GM18519 (cell line): ENCODE measurements at regions not wholly inside any gene's neighbourhood (a gene's known extent, or its start where the extent isn't known, plus 50 kb on each side); places are given as distances from the start of the nearest gene placed in this dataset.

Source experiments
- ATAC-seq: cut with Tn5 transposase; IDR thresholded peaks from one replicate; pipeline ENCODE4 v1.9.1; 2021; ENCODE audit warnings: mild to moderate bottlenecking, moderate library complexity; ENCODE audit not compliant: unreplicated experiment, low FRiP score

DNA sequence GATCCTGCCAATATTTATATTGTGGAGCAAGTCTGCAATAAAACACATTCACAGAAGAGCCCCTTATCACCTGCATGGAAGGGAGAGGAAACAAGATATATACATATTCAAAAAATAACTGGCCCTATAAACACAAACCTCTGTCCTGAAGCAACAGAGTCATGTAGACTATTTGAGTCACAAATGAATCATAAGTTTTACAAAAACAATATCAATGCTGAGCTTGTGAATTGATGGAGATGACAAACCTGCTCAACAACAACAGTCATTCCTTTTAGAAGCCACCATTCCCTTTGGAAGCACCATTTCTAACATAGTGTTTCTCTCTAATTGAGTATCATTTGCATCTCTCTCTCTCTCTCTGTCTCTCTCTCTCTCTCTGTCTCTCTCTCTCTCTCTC, 313.9 kb downstream of the MID1IP1 start:
- ATAC-seq, result no peak

DNA sequence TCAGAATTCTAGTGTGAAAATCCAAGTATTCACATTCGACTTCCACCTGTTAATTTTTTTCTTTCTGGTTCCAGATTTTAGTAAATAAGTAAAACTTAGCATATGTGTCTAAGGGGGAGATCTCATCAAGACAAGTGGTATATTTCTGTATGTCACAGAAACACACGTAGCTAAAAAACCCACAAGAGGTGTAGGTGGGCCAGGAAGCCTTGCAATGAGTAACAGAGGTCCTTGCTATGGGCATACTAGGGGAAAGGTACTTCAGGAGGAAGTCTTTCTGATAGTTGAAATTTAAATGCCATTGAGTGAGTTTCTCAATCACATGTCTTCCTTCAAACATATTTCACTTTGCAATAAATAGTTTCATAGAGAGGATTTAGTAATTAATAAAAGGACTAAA, 315.8 kb downstream of the MID1IP1 start:
- no peak for ATAC-seq

GRCh38 chrX:39121903-39122302, 320.6 kb downstream of the MID1IP1 start:
- no peak for ATAC-seq

GRCh38 chrX:39125834-39126233, 324.6 kb downstream of the MID1IP1 start:
- ATAC-seq, result no peak

GRCh38 chrX:39133971-39134370, 332.7 kb downstream of the MID1IP1 start:
- peak; percentile 76 for ATAC-seq

DNA sequence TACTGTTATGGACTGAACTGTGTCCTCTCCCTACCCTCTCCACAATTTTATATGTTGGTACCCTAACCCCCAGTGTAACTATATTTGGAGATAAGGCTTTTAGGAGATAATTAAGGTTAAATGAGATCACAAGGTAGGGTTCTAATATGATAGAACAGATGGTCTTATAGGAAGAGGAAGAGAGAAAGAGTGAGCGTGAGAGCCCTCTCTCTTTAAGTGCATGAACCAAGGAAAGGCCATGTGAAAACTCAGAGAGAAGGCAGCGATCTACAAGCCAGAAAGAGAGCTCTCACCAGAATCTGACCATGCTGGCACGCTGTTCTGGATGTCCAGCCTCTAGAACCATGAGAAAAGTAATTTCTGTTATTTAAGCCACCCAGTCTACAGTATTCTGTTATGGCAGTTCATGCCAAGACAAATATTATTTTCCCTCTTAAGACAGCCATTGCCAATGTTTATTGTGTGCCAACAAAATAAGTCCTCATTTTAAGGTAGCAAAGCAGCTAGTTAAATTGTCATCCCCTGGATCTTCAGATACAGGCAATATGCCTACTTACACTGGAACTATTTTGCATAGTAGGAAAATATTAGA, 336.2 kb downstream of the MID1IP1 start:
- no peak for ATAC-seq

- ATAC-seq, result no peak
Measured at GRCh38 chrX:39140581-39140980, 339.3 kb downstream of the MID1IP1 start.

- peak; percentile 57 for ATAC-seq
Measured at GRCh38 chrX:39144323-39144722, 343.1 kb downstream of the MID1IP1 start.

GRCh38 chrX:39144956-39145355, 343.7 kb downstream of the MID1IP1 start:
- ATAC-seq, result no peak

DNA sequence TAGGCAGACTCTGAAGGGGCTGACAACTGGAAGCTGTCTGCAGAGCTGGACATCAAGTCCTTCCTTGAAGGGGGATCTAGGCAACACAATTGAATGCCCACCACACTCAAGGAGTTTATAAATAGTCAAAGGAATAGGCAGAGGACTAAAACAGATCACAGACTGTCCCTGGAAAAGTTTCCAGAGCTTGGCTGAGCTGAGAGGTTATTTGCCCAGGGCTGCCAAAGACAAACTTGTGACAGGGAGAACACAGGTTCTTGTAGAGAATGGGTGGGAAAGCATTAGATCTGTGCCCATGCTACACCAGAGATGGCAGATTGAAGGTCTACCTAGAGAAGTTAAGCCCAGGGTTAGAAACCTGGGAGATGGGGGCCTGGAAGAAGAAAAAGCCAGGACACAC, 344.6 kb downstream of the MID1IP1 start:
- no peak for ATAC-seq

DNA sequence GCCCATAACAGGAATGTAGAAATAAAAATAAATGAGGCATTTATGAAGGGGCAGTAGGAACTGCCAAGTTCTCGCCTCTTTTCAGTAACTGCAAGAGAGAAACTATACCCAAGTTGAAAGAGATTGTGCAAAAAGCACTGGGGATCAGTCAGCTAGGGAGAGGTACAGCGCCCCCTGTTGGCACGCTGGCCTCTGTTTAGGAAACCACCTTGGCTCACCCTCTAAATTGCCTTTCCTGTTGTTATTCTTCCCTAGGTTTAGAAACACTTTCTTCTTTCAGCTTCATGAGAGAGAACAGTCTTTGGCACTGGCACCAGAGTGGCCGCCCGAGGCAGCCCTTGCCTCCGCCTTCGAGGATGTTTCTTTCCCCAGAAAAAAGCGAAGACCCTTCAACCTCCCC, 348.5 kb downstream of the MID1IP1 start:
- ATAC-seq, result no peak

GRCh38 chrX:39150220-39150619, 349.0 kb downstream of the MID1IP1 start:
- no peak for ATAC-seq

- ATAC-seq, result no peak
Measured at GRCh38 chrX:39150621-39151020, 349.4 kb downstream of the MID1IP1 start.

GRCh38 chrX:39152106-39152649, 350.9 kb downstream of the MID1IP1 start:
- no peak for ATAC-seq

- ATAC-seq, result no peak
Measured at GRCh38 chrX:39156051-39156450, 354.8 kb downstream of the MID1IP1 start.

- no peak for ATAC-seq
Measured at GRCh38 chrX:39157006-39157405, 355.7 kb downstream of the MID1IP1 start.

GRCh38 chrX:39157796-39158195, 356.5 kb downstream of the MID1IP1 start:
- no peak for ATAC-seq

DNA sequence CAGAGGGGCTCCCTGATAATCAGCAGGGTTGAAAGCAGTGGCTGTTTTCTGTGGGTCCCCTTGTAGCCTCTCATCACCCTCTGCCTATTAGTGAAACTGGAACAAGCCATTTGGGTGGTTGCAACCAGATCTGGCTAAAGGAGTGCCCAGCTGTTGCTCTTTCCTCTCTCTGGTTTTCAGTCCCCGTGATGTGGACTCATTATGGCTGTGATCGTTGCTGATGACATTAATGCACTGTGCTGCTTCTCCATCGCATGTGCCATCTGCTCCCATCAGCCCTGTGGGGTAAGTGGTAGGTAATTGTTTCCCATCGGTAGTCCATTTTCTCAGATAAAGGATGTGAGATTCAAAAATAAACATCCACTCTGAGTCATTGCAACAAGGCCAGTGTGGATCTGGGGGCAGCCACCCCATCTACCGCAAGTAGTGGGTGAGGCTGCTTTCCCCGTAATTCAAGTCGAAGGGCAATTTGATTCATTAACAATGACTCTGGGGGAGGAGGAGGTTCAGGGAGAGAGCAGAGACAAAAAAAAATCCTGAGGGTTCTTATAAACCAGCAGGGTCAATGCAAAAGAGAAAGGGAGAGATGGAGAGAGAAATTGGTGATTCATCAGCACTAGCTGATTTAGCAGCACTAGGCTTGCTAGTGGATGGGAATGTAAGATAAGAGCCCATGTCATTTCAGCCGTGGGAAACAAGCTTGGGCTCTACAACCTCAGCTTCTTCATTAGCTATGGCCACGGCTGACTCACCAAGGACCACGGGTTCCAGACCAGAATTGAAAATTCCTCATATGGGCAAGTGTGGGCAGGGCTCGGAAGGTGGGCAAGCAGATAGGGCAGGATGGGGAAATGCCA, 357.8 kb downstream of the MID1IP1 start:
- no peak for ATAC-seq

- no peak for ATAC-seq
Measured at GRCh38 chrX:39159921-39160507, 358.8 kb downstream of the MID1IP1 start.

- no peak for ATAC-seq
Measured at GRCh38 chrX:39161611-39162255, 360.5 kb downstream of the MID1IP1 start.

DNA sequence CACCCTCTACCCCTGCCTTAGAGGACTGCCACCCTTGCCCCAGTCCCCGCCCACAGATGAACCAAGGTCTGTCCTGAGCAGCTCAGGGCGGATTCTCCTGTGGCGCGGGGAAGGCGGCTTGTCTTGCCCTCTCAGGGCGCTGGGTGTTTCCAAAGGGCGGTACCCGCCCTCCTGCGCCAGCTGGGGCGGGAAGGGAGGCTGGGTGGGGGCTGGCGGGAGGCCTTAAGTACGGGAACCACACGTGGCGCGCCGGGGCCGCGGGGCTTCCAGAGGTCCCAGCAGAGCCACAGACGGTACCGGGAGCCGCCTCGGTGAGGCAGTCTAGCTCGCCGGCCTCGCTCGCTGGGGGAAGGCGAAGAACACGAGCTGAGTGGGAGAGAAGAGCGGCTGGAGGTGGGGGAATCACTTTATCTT, 361.1 kb downstream of the MID1IP1 start:
- ATAC-seq, result no peak
